HepG2 (cell line): ENCODE measurements at regions not wholly inside any gene's neighbourhood (a gene's known extent, or its start where the extent isn't known, plus 50 kb on each side); places are given as distances from the start of the nearest gene placed in this dataset.

ENCODE experiments used
- ATAC-seq: fragments of 200-7000 bp; cut with Tn5 transposase; 3 replicates; pipeline ENCODE4 v1.9.1; 2020; ENCODE audit warnings: mild to moderate bottlenecking, moderate library complexity
- BruUV-seq: library from RNA; stranded (reverse); fragments of 400-500 nt; replicated peaks from 2 replicates; lab custom pipeline; 2021; lab: Mats Ljungman, UMichigan
- CTCF ChIA-PET: fragments of 300-600 bp; formaldehyde crosslinking; extraction: SDS; loops from one replicate; lab custom pipeline; 2021; ENCODE audit warnings: low total read pairs, inconsistent platforms, low intra/inter-chr PET ratio; lab: Yijun Ruan, JAX
- POLR2A ChIA-PET: fragments of 350-600 bp; sonication (Branson Sonifier 250); formaldehyde crosslinking; loops from one replicate; lab custom pipeline; 2020; ENCODE audit warnings: antibody characterized with exemption, inconsistent platforms; lab: Yijun Ruan, JAX
- DNase-seq: peaks from one replicate; pipeline ENCODE4 v3.0.0-alpha.2; 2015; ENCODE audit warnings: low spot score
- FAIRE-seq: peaks from 3 replicates; lab custom pipeline; 2011; peaks lifted over from hg19 to GRCh38; lab: Jason Lieb, UNC
- H2AFZ ChIP-seq: one replicate; pipeline ENCODE4 v1.6.1; 2011; ENCODE audit warnings: low read length, inconsistent platforms
- H3K27ac ChIP-seq: fragments of 300-600 bp; 3 replicates; pipeline ENCODE4 v1.8.0; 2011; ENCODE audit warnings: mixed run types, mild to moderate bottlenecking, mixed read lengths, low read length, inconsistent platforms; ENCODE audit not compliant: insufficient read depth; ENCODE audit errors: extremely low read length
- H3K27me3 ChIP-seq, 2 experiments: fragments of 200-600 bp in 1 of 2; 2 replicates in 1 of 2; 3 replicates in 1 of 2; pipeline versions ENCODE4 v1.6.0 to v1.8.0; 2011; ENCODE audit warnings: low read length in 2 of 2, mild to moderate bottlenecking in 2 of 2, moderate library complexity in 2 of 2, inconsistent platforms in 1 of 2; ENCODE audit not compliant: insufficient read depth in 2 of 2, control insufficient read depth in 1 of 2
- H3K36me3 ChIP-seq, 2 experiments: fragments of 200-600 bp in 1 of 2; replicated peaks in 1 of 2; 2 replicates in 1 of 2; 3 replicates in 1 of 2; pipeline versions ENCODE4 v1.5.1 to v1.8.0; 2011; ENCODE audit warnings: low read length in 2 of 2, inconsistent platforms in 1 of 2; ENCODE audit not compliant: insufficient read depth in 2 of 2, control insufficient read depth in 1 of 2
- H3K4me1 ChIP-seq: 2 replicates; pipeline ENCODE4 v1.5.1; 2012; ENCODE audit warnings: low read length, inconsistent platforms; ENCODE audit not compliant: insufficient read depth
- H3K4me2 ChIP-seq: 2 replicates; pipeline ENCODE4 v1.6.0; 2011; ENCODE audit warnings: low read depth, low read length, inconsistent platforms
- H3K4me3 ChIP-seq, 3 experiments: fragments of 200-600 bp in 1 of 3; sonication (generic), shearing (Covaris generic) in 1 of 3; replicated peaks in 1 of 3; 2 replicates each; pipeline ENCODE4 v1.5.1; 2011 to 2016; ENCODE audit warnings: low read length in 3 of 3, inconsistent platforms in 2 of 3, low read depth in 2 of 3, mild to moderate bottlenecking in 2 of 3, control low read depth in 1 of 3, mixed read lengths in 1 of 3; ENCODE audit not compliant: insufficient read depth in 1 of 3
- H3K79me2 ChIP-seq: one replicate; pipeline ENCODE4 v1.6.1; 2011; ENCODE audit warnings: low read length, inconsistent platforms; ENCODE audit not compliant: insufficient read depth
- H3K9ac ChIP-seq: 2 replicates; pipeline ENCODE4 v1.6.0; 2011; ENCODE audit warnings: mild to moderate bottlenecking, low read depth, low read length, inconsistent platforms; ENCODE audit not compliant: insufficient read depth
- H3K9me3 ChIP-seq: 2 replicates; pipeline ENCODE4 v1.5.1; 2012; ENCODE audit warnings: mild to moderate bottlenecking, low read length
- H4K20me1 ChIP-seq: 2 replicates; pipeline ENCODE4 v1.6.0; 2011; ENCODE audit warnings: inconsistent platforms, mild to moderate bottlenecking, low read length, moderate library complexity; ENCODE audit not compliant: insufficient read depth
- AGO1 ChIP-seq: fragments of 200-400 bp; formaldehyde crosslinking; IDR thresholded peaks from 2 replicates; pipeline ENCODE4 v1.6.1; 2017; ENCODE audit warnings: mild to moderate bottlenecking, low read depth, low read length, moderate library complexity; ENCODE audit not compliant: poor library complexity, severe bottlenecking
- ARNT ChIP-seq: fragments of 450-650 bp; IDR thresholded peaks from 2 replicates; pipeline ENCODE4 v1.6.1; 2017
- ATM ChIP-seq: fragments of 450-650 bp; IDR thresholded peaks from 2 replicates; pipeline ENCODE4 v1.7.1; 2017; ENCODE audit warnings: mild to moderate bottlenecking, borderline replicate concordance
- ATRX ChIP-seq: sonication (generic); formaldehyde crosslinking; IDR thresholded peaks from 2 replicates; pipeline ENCODE4 v1.4.0; 2020; ENCODE audit warnings: missing genetic modification reagents, borderline replicate concordance
- KDM4B ChIP-seq: sonication (generic); formaldehyde crosslinking; IDR thresholded peaks from 2 replicates; pipeline ENCODE4 v1.4.0; 2020; ENCODE audit warnings: missing genetic modification reagents
- MAFF ChIP-seq: IDR thresholded peaks from 2 replicates; pipeline ENCODE4 v1.6.1; 2011; ENCODE audit warnings: low read depth, low read length, improper control_type of control experiment
- RFX3 ChIP-seq: IDR thresholded peaks from 2 replicates; pipeline ENCODE4 v1.6.1; 2016; ENCODE audit warnings: missing biosample characterization, missing genetic modification reagents
- SYNCRIP ChIP-seq: fragments of 200-400 bp; formaldehyde crosslinking; IDR thresholded peaks from 2 replicates; pipeline ENCODE4 v1.6.1; 2018; ENCODE audit warnings: mild to moderate bottlenecking, low read depth, low read length; ENCODE audit not compliant: insufficient read depth
- ZC3H4 ChIP-seq: sonication (generic); formaldehyde crosslinking; IDR thresholded peaks from 2 replicates; pipeline ENCODE4 v1.4.0; 2020; ENCODE audit warnings: missing genetic modification reagents, borderline replicate concordance
- ZFP36L1 ChIP-seq: sonication (generic); formaldehyde crosslinking; IDR thresholded peaks from 2 replicates; pipeline ENCODE4 v1.8.0; 2022; ENCODE audit warnings: mild to moderate bottlenecking, missing genetic modification reagents, moderate library complexity
- ZFP36L2 ChIP-seq: sonication (generic); formaldehyde crosslinking; IDR thresholded peaks from 2 replicates; pipeline ENCODE4 v1.4.0; 2020; ENCODE audit warnings: missing genetic modification reagents
- ZNF207 ChIP-seq: fragments of 450-650 bp; IDR thresholded peaks from 2 replicates; pipeline ENCODE4 v1.6.1; 2016; ENCODE audit warnings: antibody characterized with exemption, borderline replicate concordance
- ZNF607 ChIP-seq: sonication (generic); formaldehyde crosslinking; IDR thresholded peaks from 2 replicates; pipeline ENCODE4 v1.5.1; 2020; ENCODE audit warnings: missing genetic modification reagents, mild to moderate bottlenecking, borderline replicate concordance
- ZZZ3 ChIP-seq: sonication (generic); formaldehyde crosslinking; IDR thresholded peaks from 2 replicates; pipeline ENCODE4 v1.4.0; 2020; ENCODE audit warnings: missing genetic modification reagents, mild to moderate bottlenecking, borderline replicate concordance
- WGBS: methylation state at CpG from one replicate; pipeline ENCODE4 v1.1.6; 2017; ENCODE audit warnings: low lambda C conversion rate; 5-methylcytosine and 5-hydroxymethylcytosine counted together
- in situ Hi-C: cut with HindIII; loops from 2 replicates; pipeline ENCODE4 v1.10.0; 2017; ENCODE audit warnings: low pct_unique_long_range_greater_than_20kb; ENCODE audit not compliant: extremely low pct_ligation_motif_present
- intact Hi-C: fragments of 100-400 bp; cut with micrococcal nuclease; formaldehyde crosslinking; loops from one replicate; pipeline ENCODE4 v1.10.0; 2022; ENCODE audit not compliant: unreplicated experiment
- TF ChIP-seq, protein P1 (sequence below): sonication (generic); formaldehyde crosslinking; IDR thresholded peaks from 2 replicates; pipeline ENCODE4 v1.4.0; 2020; ENCODE audit warnings: low read depth, mild to moderate bottlenecking, missing genetic modification reagents
- TF ChIP-seq, protein P2 (sequence below): sonication (generic); formaldehyde crosslinking; IDR thresholded peaks from 2 replicates; pipeline ENCODE4 v1.8.1; 2023; ENCODE audit warnings: missing genetic modification reagents, inconsistent platforms, borderline replicate concordance
- TF ChIP-seq, protein P3 (sequence below): sonication (generic); formaldehyde crosslinking; IDR thresholded peaks from 2 replicates; pipeline ENCODE4 v1.4.0; 2020; ENCODE audit warnings: missing genetic modification reagents, mild to moderate bottlenecking, borderline replicate concordance

DNA sequence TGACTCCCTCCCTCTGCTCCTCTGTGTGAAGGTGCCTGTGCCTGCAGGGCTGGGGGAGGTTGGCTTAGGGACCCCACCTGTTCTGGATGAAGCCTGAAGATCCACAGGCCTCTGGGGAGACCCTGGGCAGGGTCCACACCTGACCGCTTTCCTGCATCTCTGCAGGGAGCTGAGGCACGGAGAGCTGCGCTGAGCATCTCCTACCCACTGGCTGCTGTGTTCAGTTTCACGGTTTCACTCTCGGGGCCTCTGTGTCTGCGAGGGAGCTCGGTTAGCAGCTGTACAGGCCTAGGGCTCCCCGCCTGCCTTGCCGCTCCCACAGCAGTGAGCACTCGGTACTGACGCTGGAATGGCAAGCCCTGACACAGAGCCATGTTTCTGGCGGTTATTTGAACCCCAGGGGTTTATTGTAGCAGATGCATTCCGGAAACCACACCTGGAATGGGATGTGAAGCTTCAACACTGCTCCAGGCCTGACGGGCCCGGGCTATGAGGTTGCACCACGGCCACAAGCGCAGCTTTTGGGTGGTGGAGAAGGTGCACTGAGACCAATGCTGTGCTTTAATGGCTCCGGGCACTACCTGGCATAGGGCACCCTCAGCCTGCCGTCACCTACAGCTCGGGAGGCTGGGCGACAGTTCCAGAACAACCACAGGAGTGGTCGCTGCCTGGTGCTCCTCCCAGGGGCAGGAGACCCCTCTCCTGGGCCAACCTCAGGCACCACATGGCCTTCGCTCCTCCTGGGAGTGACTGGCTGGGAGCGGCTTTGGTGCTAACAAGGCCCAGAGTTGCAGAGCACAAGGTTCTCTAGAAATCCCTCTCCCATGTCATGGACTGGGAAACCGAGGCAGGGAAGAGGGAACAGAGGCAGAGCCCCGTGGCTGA is 257.9 kb downstream of the NDUFA10 start (continued):
- TF ChIP-seq ZNF607 (CRISPR knock-in tag) (no peak), ZFP36L1 (CRISPR knock-in tag) (no peak)

DNA sequence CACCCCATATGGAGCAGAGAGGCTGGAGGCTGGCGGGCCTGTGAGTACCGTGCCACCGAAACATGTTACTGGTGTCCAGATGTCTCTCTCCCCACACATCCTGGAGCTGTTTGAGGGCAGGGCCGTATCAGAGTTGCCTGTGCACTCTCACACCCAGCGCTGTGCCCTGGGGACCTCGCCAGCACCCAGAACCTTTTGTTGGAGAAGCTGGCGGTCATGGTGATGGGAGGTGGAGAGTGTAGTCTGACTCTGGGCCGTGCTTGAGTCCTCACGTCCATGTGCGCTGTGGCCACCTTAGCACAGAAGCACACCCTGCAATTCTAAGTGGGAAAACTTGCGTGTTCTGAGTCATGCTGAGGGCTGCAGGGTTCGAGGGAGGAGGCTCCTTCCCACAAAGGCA is 259.2 kb downstream of the NDUFA10 start:
- no peak overlapping the region for H2AFZ ChIP-seq
- WGBS: 30% methylated on average over 8 of the region's 12 CpGs
- no peaks in the 10 kb centered on the region for H3K36me3 ChIP-seq
- H3K27ac ChIP-seq: no peak overlapping the region
- H3K9me3 ChIP-seq: no peaks in the 10 kb centered on the region
- intact Hi-C loops (no loop called here), in situ Hi-C loops (no loop called here)
- H3K4me3 ChIP-seq: no peak overlapping the region
- no peaks in the 10 kb centered on the region for H3K4me1 ChIP-seq
- H3K27me3 ChIP-seq: peaks cover 20 to 88% of the 10 kb centered on the region in 2 experiments
- POLR2A ChIA-PET: no interaction called here
- no peak for DNase-seq
- no peaks in the 10 kb centered on the region for H3K79me2 ChIP-seq
- CTCF ChIA-PET: no interaction called here
- no TSS peak for BruUV-seq
- H3K9ac ChIP-seq: no peak overlapping the region
- no peaks in the 10 kb centered on the region for H4K20me1 ChIP-seq
- TF ChIP-seq RFX3 (CRISPR knock-in tag) (no peak), MAFF (no peak), KDM4B (CRISPR knock-in tag) (no peak), ZFP36L2 (CRISPR knock-in tag) (no peak), SYNCRIP (no peak), ATRX (CRISPR knock-in tag) (no peak), ZZZ3 (no peak), ATM (no peak), ARNT (no peak), AGO1 (no peak), ZNF207 (no peak), ZC3H4 (CRISPR knock-in tag) (no peak)
- TF ChIP-seq, protein P1, sequence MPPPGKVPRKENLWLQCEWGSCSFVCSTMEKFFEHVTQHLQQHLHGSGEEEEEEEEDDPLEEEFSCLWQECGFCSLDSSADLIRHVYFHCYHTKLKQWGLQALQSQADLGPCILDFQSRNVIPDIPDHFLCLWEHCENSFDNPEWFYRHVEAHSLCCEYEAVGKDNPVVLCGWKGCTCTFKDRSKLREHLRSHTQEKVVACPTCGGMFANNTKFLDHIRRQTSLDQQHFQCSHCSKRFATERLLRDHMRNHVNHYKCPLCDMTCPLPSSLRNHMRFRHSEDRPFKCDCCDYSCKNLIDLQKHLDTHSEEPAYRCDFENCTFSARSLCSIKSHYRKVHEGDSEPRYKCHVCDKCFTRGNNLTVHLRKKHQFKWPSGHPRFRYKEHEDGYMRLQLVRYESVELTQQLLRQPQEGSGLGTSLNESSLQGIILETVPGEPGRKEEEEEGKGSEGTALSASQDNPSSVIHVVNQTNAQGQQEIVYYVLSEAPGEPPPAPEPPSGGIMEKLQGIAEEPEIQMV: no peak
- TF ChIP-seq, protein P2, sequence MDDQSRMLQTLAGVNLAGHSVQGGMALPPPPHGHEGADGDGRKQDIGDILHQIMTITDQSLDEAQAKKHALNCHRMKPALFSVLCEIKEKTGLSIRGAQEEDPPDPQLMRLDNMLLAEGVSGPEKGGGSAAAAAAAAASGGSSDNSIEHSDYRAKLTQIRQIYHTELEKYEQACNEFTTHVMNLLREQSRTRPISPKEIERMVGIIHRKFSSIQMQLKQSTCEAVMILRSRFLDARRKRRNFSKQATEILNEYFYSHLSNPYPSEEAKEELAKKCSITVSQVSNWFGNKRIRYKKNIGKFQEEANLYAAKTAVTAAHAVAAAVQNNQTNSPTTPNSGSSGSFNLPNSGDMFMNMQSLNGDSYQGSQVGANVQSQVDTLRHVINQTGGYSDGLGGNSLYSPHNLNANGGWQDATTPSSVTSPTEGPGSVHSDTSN: no peak
- TF ChIP-seq, protein P3, sequence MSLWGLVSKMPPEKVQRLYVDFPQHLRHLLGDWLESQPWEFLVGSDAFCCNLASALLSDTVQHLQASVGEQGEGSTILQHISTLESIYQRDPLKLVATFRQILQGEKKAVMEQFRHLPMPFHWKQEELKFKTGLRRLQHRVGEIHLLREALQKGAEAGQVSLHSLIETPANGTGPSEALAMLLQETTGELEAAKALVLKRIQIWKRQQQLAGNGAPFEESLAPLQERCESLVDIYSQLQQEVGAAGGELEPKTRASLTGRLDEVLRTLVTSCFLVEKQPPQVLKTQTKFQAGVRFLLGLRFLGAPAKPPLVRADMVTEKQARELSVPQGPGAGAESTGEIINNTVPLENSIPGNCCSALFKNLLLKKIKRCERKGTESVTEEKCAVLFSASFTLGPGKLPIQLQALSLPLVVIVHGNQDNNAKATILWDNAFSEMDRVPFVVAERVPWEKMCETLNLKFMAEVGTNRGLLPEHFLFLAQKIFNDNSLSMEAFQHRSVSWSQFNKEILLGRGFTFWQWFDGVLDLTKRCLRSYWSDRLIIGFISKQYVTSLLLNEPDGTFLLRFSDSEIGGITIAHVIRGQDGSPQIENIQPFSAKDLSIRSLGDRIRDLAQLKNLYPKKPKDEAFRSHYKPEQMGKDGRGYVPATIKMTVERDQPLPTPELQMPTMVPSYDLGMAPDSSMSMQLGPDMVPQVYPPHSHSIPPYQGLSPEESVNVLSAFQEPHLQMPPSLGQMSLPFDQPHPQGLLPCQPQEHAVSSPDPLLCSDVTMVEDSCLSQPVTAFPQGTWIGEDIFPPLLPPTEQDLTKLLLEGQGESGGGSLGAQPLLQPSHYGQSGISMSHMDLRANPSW (CRISPR knock-in tag): no peak
- FAIRE-seq: no peak
- H3K4me2 ChIP-seq: no peak overlapping the region
- ATAC-seq: no peak
